ENCODE measurements at regions not wholly inside any gene's neighbourhood (a gene's known extent, or its start where the extent isn't known, plus 50 kb on each side); places are given as distances from the start of the nearest gene placed in this dataset.
"Not testable (repeated sequence)": the region's sequence is repeated elsewhere in the genome, so short reads cannot be mapped to it uniquely, and the experiment has no call there.

DNA sequence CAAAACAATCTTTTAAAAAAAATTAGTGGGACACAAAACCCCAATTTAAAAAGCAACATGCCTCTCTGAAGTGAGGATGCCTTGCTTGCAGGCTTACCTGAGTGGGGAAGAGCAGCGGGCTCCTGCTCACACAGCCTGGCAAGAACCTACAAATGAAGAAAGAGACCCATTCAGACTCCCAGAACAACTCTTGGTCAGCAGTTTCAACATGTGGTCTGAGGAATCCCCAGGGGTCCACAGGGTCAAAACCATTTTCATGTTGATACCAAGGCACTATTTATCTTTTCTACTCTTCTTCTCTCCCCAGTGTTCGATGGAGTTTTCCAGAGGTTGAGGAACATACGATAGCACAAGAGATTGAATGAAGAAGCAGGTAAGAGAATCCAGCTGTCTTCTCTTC is 55.9 kb downstream of the SIPA1L2 start:
- Mint-ChIP-seq H3K4me1 (peaks cover 43 to 54% (median 47%) of the 10 kb centered on the region in 3 donors), H3K27ac (peak overlapping the region in 1 of 8 donors; percentile 59), H3K4me3 (peak overlapping the region in 2 of 7 donors; percentile 3 to 10), H3K36me3 (peaks cover 0 to 5% (median 3%) of the 10 kb centered on the region in 3 donors), H3K27me3 (no peaks in the 10 kb centered on the region), H3K9me3 (peaks cover 0 to 2% (median 0%) of the 10 kb centered on the region in 5 donors)
- Histone ChIP-seq H3K9me3 (ENCODE audit: low read length) (no peaks in the 10 kb centered on the region), H3K27me3 (ENCODE audit: insufficient read depth, low read length, poor library complexity, severe bottlenecking) (no peaks in the 10 kb centered on the region), H3K36me3 (ENCODE audit: insufficient read depth, low read length) (no peaks in the 10 kb centered on the region), H3K4me3 (ENCODE audit: low read length) (no peak overlapping the region), H3K27ac (ENCODE audit: low read depth, low read length) (no peak overlapping the region), H3K4me1 (ENCODE audit: insufficient read depth, low read length) (peaks cover 25% of the 10 kb centered on the region)
- no peak for DNase-seq
- ChIA-PET CTCF (no interaction called here), POLR2A (no interaction called here)

DNA sequence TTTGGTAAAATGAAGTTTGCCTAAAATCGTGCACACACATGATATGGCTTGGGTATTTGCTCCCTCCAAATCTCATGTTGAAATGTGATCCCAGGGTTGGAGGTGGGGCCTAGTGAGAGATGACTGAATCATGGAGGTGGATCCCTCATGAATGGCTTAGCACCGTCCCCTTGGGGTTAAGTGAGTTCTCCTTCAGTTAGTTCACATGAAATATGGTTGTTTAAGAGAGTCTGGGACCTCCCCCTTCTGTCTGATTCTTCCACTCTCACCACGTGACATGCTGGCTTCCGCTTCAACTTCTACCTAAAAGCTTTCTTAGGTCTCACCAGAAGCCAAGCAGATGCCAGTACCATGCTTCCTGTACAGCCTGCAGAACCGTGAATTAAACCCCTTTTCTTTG is 58.4 kb downstream of the SIPA1L2 start:
- no peak overlapping the region for H3K4me3 Mint-ChIP-seq
- Histone ChIP-seq H3K4me1 (ENCODE audit: insufficient read depth, low read length) (peaks cover 5% of the 10 kb centered on the region), H3K27me3 (ENCODE audit: insufficient read depth, low read length, poor library complexity, severe bottlenecking) (no peaks in the 10 kb centered on the region), H3K36me3 (ENCODE audit: insufficient read depth, low read length) (no peaks in the 10 kb centered on the region), H3K4me3 (ENCODE audit: low read length) (no peak overlapping the region), H3K27ac (ENCODE audit: low read depth, low read length) (no peak overlapping the region), H3K9me3 (ENCODE audit: low read length) (no peaks in the 10 kb centered on the region)
- no peaks in the 10 kb centered on the region for H3K27me3 Mint-ChIP-seq
- ChIA-PET CTCF (no interaction called here), POLR2A (no interaction called here)
- peaks cover 34 to 45% (median 37%) of the 10 kb centered on the region in 3 donors for H3K4me1 Mint-ChIP-seq
- H3K27ac Mint-ChIP-seq = peak overlapping the region in 2 of 8 donors; percentile 3 to 88
- H3K9me3 Mint-ChIP-seq = peaks cover 0 to 2% (median 0%) of the 10 kb centered on the region in 5 donors
- no peak for DNase-seq
- H3K36me3 Mint-ChIP-seq = peaks cover 0 to 8% (median 3%) of the 10 kb centered on the region in 3 donors

DNA sequence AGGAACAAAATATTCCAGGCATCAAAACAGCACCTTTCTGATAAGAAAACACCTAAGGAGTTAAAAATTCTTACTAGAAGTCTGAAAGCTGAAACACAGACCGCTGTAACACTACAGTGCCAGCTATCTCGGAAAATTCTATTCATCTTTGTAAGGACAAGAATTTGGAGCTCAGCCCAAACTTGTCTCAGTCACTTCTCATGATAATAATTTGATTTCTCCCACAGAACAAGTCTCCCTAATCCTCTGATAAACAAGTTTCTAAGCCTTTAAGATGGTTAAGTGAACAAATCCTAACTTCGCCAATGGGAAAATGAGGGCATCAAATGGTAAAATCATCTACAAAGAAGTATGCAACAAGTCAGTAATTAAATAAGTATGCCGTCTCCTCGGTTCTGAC is 59.9 kb downstream of the SIPA1L2 start:
- CTCF ChIA-PET = no interaction called here
- peaks cover 0 to 8% (median 3%) of the 10 kb centered on the region in 3 donors for H3K36me3 Mint-ChIP-seq
- no peak overlapping the region for H3K4me3 Mint-ChIP-seq
- Histone ChIP-seq H3K27ac (ENCODE audit: low read depth, low read length) (no peak overlapping the region), H3K4me1 (ENCODE audit: insufficient read depth, low read length) (no peaks in the 10 kb centered on the region), H3K36me3 (ENCODE audit: insufficient read depth, low read length) (no peaks in the 10 kb centered on the region), H3K27me3 (ENCODE audit: insufficient read depth, low read length, poor library complexity, severe bottlenecking) (no peaks in the 10 kb centered on the region), H3K4me3 (ENCODE audit: low read length) (no peak overlapping the region), H3K9me3 (ENCODE audit: low read length) (no peaks in the 10 kb centered on the region)
- POLR2A ChIA-PET = no interaction called here
- H3K4me1 Mint-ChIP-seq = peaks cover 20 to 30% (median 23%) of the 10 kb centered on the region in 3 donors
- no peak for DNase-seq
- no peaks in the 10 kb centered on the region for H3K27me3 Mint-ChIP-seq
- no peak overlapping the region for H3K27ac Mint-ChIP-seq
- H3K9me3 Mint-ChIP-seq = peaks cover 0 to 2% (median 0%) of the 10 kb centered on the region in 5 donors

DNA sequence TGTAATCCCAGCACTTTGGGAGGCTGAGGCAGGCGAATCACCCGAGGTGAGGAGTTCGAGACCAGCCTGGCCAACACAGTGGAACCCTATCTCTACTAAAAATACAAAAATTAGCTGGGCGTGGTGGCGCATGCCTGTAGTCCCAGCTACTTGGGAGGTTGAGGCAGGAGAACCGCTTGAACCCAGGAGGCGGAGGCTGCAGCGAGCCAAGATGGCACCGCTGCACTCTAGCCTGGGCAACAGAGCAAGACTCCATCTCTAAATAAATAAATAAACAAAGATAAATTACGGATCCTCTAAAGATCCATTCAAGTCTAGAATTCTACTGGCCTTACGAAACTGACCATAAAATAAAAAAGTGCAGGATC is 60.4 kb downstream of the SIPA1L2 start:
- H3K27ac ChIP-seq (ENCODE audit: low read depth, low read length); H3K9me3 ChIP-seq (ENCODE audit: low read length); H3K4me3 ChIP-seq (ENCODE audit: low read length); H3K4me1 ChIP-seq (ENCODE audit: insufficient read depth, low read length); H3K27ac Mint-ChIP-seq; H3K27me3 ChIP-seq (ENCODE audit: insufficient read depth, low read length, poor library complexity, severe bottlenecking); H3K9me3 Mint-ChIP-seq; CTCF ChIA-PET; POLR2A ChIA-PET; H3K36me3 Mint-ChIP-seq; H3K36me3 ChIP-seq (ENCODE audit: insufficient read depth, low read length); DNase-seq; H3K27me3 Mint-ChIP-seq; H3K4me3 Mint-ChIP-seq: not testable (repeated sequence)
- peaks cover 18 to 25% (median 20%) of the 10 kb centered on the region in 3 donors for H3K4me1 Mint-ChIP-seq

DNA sequence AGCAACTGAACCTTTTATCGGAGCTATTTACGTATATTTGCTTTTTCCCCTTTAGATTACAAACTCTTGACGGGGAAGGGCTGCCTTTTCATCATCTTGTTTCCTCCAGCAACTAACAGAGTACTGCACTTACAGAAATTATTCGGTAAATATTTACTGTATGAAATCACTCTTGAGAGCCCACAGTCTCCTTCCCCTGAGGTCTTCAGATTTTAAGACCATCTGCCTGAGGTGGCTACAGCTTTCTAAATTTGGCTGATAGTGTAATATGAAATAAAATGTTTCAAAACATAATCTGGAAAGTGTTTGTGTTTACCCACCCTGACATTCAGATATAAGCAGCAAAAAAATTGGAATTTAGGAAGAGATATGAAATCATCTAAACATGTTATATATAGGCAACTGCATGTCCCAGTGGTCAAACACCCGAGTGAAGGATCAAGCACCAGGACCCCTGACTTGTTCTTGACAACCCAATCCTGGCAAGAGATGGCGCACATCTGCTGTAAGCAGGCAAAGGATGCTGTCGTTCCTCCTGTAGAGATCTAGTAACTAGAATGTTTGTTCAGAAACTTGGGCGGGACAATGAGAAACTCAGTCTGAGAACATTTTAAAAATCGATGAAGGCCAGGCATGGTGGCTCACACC is 60.9 kb downstream of the SIPA1L2 start:
- H3K9me3 Mint-ChIP-seq = peaks cover 0 to 2% (median 0%) of the 10 kb centered on the region in 5 donors
- DNase-seq = no peak
- Histone ChIP-seq H3K4me3 (ENCODE audit: low read length) (no peak overlapping the region), H3K4me1 (ENCODE audit: insufficient read depth, low read length) (no peaks in the 10 kb centered on the region), H3K36me3 (ENCODE audit: insufficient read depth, low read length) (no peaks in the 10 kb centered on the region), H3K9me3 (ENCODE audit: low read length) (no peaks in the 10 kb centered on the region), H3K27ac (ENCODE audit: low read depth, low read length) (no peak overlapping the region), H3K27me3 (ENCODE audit: insufficient read depth, low read length, poor library complexity, severe bottlenecking) (no peaks in the 10 kb centered on the region)
- ChIA-PET POLR2A (no interaction called here), CTCF (no interaction called here)
- H3K36me3 Mint-ChIP-seq = peaks cover 0 to 8% (median 3%) of the 10 kb centered on the region in 3 donors
- H3K27ac Mint-ChIP-seq = no peak overlapping the region
- peaks cover 18 to 25% (median 20%) of the 10 kb centered on the region in 3 donors for H3K4me1 Mint-ChIP-seq
- H3K27me3 Mint-ChIP-seq = peaks cover 0 to 3% of the 10 kb centered on the region in 2 donors
- peak overlapping the region in 1 of 7 donors; percentile 15 for H3K4me3 Mint-ChIP-seq

DNA sequence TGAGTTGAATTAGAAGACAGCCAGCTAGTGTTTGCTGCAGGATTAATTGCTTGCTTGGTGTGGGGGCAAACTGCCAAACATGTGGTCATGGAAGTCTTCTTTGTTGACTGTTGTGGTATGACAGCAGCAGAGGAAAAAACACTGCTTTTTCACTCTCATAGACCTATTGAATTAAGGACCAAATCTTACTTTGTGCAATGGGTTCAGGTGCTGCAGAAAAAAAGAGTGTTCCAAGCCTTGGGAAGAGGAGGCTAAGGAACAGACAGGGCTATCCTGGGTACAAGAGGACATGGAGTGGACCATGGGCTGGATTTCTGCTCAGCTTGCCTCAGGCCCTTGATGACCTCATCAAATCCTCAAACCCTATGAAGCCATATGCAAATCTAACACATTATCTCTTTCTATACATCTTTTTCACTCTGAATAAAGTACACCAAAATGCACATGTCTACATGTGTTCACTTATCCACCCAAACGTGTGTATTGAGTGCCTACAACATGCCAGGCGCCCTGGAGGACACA is 61.5 kb downstream of the SIPA1L2 start:
- Histone ChIP-seq H3K4me1 (ENCODE audit: insufficient read depth, low read length) (no peaks in the 10 kb centered on the region), H3K9me3 (ENCODE audit: low read length) (no peaks in the 10 kb centered on the region), H3K27ac (ENCODE audit: low read depth, low read length) (no peak overlapping the region), H3K36me3 (ENCODE audit: insufficient read depth, low read length) (no peaks in the 10 kb centered on the region), H3K27me3 (ENCODE audit: insufficient read depth, low read length, poor library complexity, severe bottlenecking) (no peaks in the 10 kb centered on the region), H3K4me3 (ENCODE audit: low read length) (no peak overlapping the region)
- POLR2A ChIA-PET = no interaction called here
- H3K4me1 Mint-ChIP-seq = peaks cover 15 to 25% (median 16%) of the 10 kb centered on the region in 3 donors
- peak overlapping the region in 4 of 8 donors; percentile 0 to 76 (median 22) for H3K27ac Mint-ChIP-seq
- peak overlapping the region in 4 of 7 donors; percentile 3 to 40 (median 16) for H3K4me3 Mint-ChIP-seq
- peaks cover 0 to 3% of the 10 kb centered on the region in 2 donors for H3K27me3 Mint-ChIP-seq
- H3K36me3 Mint-ChIP-seq = peaks cover 0 to 8% (median 3%) of the 10 kb centered on the region in 3 donors
- DNase-seq = peak in 1 of 5 donors; percentile 30
- H3K9me3 Mint-ChIP-seq = peaks cover 0 to 2% (median 0%) of the 10 kb centered on the region in 5 donors
- CTCF ChIA-PET = no interaction called here

DNA sequence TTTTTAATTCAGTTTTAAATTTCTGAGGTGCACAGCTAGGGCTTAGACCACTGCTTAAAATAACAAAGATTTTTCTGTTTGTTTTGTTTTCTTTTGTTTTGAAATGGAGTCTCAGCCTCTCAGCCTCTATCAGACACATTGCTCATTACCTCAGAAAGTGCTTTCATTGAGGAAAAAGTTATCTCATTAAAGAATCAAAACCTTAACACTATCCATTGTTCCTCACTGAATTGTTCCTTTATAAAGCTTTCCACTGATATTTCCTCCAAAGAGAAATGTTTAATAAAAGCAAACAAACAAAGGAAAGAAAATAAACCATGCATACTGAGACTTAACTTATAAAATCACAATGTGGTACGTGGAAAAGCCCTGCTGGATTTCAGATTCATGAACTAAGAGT is 63.8 kb downstream of the SIPA1L2 start:
- Mint-ChIP-seq H3K4me3 (no peak overlapping the region), H3K27me3 (peaks cover 0 to 3% of the 10 kb centered on the region in 2 donors), H3K9me3 (peaks cover 0 to 2% (median 0%) of the 10 kb centered on the region in 5 donors), H3K4me1 (peaks cover 14 to 17% (median 15%) of the 10 kb centered on the region in 3 donors), H3K36me3 (peaks cover 0 to 3% (median 0%) of the 10 kb centered on the region in 3 donors), H3K27ac (no peak overlapping the region)
- no peak for DNase-seq
- no peaks in the 10 kb centered on the region for H3K36me3 ChIP-seq (ENCODE audit: insufficient read depth, low read length)
- ChIA-PET POLR2A (no interaction called here), CTCF (no interaction called here)
- no peak overlapping the region for H3K4me3 ChIP-seq (ENCODE audit: low read length)
- H3K27me3 ChIP-seq (ENCODE audit: insufficient read depth, low read length, poor library complexity, severe bottlenecking) = no peaks in the 10 kb centered on the region
- no peaks in the 10 kb centered on the region for H3K9me3 ChIP-seq (ENCODE audit: low read length)
- H3K27ac ChIP-seq (ENCODE audit: low read depth, low read length) = no peak overlapping the region
- H3K4me1 ChIP-seq (ENCODE audit: insufficient read depth, low read length) = no peaks in the 10 kb centered on the region

DNA sequence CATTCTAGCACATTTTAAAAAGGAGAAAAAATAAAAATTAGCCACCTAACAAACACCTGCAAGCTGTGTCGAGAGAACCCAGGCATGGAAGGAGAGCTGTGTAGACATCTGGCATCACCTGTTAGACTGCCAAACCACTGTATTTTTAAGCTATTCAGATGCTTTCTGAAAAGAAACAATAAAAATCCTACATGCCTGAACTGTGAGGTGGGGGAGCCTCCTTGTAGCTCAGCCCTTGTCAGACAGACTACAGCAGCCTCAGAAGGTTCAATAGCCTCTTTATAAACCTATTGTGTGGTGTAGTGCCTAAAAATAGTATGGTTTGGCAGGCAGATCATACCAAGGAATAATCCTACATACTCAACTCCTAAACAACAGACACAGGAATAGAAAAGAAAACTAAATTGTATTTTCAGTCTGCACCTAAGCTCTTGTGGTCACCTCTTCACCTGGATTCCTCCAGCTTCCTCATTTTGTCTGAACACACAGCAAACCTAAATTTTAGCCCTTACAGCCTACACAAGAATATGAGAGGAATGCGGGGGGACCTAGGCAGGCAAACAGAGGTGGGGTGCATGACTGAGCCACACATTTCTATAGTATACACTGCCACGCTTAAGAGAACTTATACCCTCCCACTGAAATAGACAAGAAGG is 67.0 kb downstream of the SIPA1L2 start:
- Mint-ChIP-seq H3K27ac (peak overlapping the region in 2 of 8 donors; percentile 29 to 33), H3K4me3 (no peak overlapping the region), H3K9me3 (no peaks in the 10 kb centered on the region), H3K36me3 (peaks cover 0 to 2% (median 0%) of the 10 kb centered on the region in 3 donors), H3K4me1 (peaks cover 13 to 24% (median 14%) of the 10 kb centered on the region in 3 donors), H3K27me3 (peaks cover 0 to 3% of the 10 kb centered on the region in 2 donors)
- Histone ChIP-seq H3K27me3 (ENCODE audit: insufficient read depth, low read length, poor library complexity, severe bottlenecking) (no peaks in the 10 kb centered on the region), H3K9me3 (ENCODE audit: low read length) (no peaks in the 10 kb centered on the region), H3K27ac (ENCODE audit: low read depth, low read length) (no peak overlapping the region), H3K4me3 (ENCODE audit: low read length) (no peak overlapping the region), H3K4me1 (ENCODE audit: insufficient read depth, low read length) (no peaks in the 10 kb centered on the region), H3K36me3 (ENCODE audit: insufficient read depth, low read length) (no peaks in the 10 kb centered on the region)
- ChIA-PET CTCF (no interaction called here), POLR2A (no interaction called here)
- no peak for DNase-seq

Data from CD8-positive, alpha-beta memory T cell (primary cell).